GM18873 (cell line): ENCODE measurements at regions not wholly inside any gene's neighbourhood (a gene's known extent, or its start where the extent isn't known, plus 50 kb on each side); places are given as distances from the start of the nearest gene placed in this dataset.
"Not testable (repeated sequence)": the region's sequence is repeated elsewhere in the genome, so short reads cannot be mapped to it uniquely, and the experiment has no call there.

Experiments
- ATAC-seq: cut with Tn5 transposase; IDR thresholded peaks from one replicate; pipeline ENCODE4 v1.9.1; 2021; ENCODE audit warnings: mild to moderate bottlenecking, moderate library complexity, moderate number of reproducible peaks; ENCODE audit not compliant: unreplicated experiment, low FRiP score

GRCh38 chr18:29359222-29359621 is 1182.3 kb upstream of the CDH2 start:
- not testable (repeated sequence) for ATAC-seq

- ATAC-seq, result no peak
Measured at GRCh38 chr18:29351171-29351570, 1174.2 kb upstream of the CDH2 start.

GRCh38 chr18:29328932-29329331 is 1152.0 kb upstream of the CDH2 start:
- ATAC-seq, result no peak

- ATAC-seq, result no peak
Measured at GRCh38 chr18:29326214-29326613, 1149.3 kb upstream of the CDH2 start.

GRCh38 chr18:29321561-29321960 is 1144.6 kb upstream of the CDH2 start:
- no peak for ATAC-seq

- no peak for ATAC-seq
Measured at GRCh38 chr18:29313312-29313711, 1136.4 kb upstream of the CDH2 start.

GRCh38 chr18:29311580-29311979 is 1134.7 kb upstream of the CDH2 start:
- ATAC-seq, result no peak

GRCh38 chr18:29309366-29309765 is 1132.4 kb upstream of the CDH2 start:
- ATAC-seq, result no peak

- ATAC-seq, result no peak
Measured at GRCh38 chr18:29307982-29308381, 1131.1 kb upstream of the CDH2 start.

GRCh38 chr18:29307231-29307630 is 1130.3 kb upstream of the CDH2 start:
- no peak for ATAC-seq

GRCh38 chr18:29305516-29305915 is 1128.6 kb upstream of the CDH2 start:
- no peak for ATAC-seq

GRCh38 chr18:29301048-29301447 is 1124.1 kb upstream of the CDH2 start:
- ATAC-seq, result no peak

- no peak for ATAC-seq
Measured at GRCh38 chr18:29285471-29285870, 1108.5 kb upstream of the CDH2 start.

- no peak for ATAC-seq
Measured at GRCh38 chr18:29271501-29271900, 1094.6 kb upstream of the CDH2 start.

- no peak for ATAC-seq
Measured at GRCh38 chr18:29259838-29260237, 1082.9 kb upstream of the CDH2 start.

- no peak for ATAC-seq
Measured at GRCh38 chr18:29254123-29254522, 1077.2 kb upstream of the CDH2 start.

- no peak for ATAC-seq
Measured at GRCh38 chr18:29251681-29252080, 1074.8 kb upstream of the CDH2 start.

GRCh38 chr18:29250843-29251242 is 1073.9 kb upstream of the CDH2 start:
- ATAC-seq, result no peak

- no peak for ATAC-seq
Measured at GRCh38 chr18:29250259-29250658, 1073.3 kb upstream of the CDH2 start.

- ATAC-seq, result no peak
Measured at GRCh38 chr18:29248805-29249204, 1071.9 kb upstream of the CDH2 start.

GRCh38 chr18:29241199-29241598 is 1064.3 kb upstream of the CDH2 start:
- no peak for ATAC-seq

- ATAC-seq, result no peak
Measured at GRCh38 chr18:29234751-29235150, 1057.8 kb upstream of the CDH2 start.

- no peak for ATAC-seq
Measured at GRCh38 chr18:29226213-29226612, 1049.3 kb upstream of the CDH2 start.
